ENCODE measurements at regions not wholly inside any gene's neighbourhood (a gene's known extent, or its start where the extent isn't known, plus 50 kb on each side); places are given as distances from the start of the nearest gene placed in this dataset.
"Not testable (repeated sequence)": the region's sequence is repeated elsewhere in the genome, so short reads cannot be mapped to it uniquely, and the experiment has no call there.

DNA sequence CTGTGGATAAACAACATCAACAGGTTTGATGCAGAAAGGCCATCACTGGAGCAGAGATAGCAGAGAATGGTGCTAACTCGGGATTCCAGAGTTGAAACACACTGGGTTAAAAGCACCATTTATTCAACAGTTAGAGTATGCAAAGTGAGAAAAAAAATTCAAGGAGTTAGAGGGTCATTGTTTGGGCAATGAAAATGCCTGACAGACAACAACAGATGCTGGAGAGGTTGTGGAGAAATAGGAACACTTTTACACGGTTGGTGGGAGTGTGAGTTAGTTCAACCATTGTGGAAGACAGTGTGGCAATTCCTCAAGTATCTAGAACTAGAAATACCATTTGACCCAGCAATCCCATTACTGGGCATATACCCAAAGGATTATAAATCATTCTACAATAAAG, 77.4 kb upstream of the SEMA3C start:
- not testable (repeated sequence) for H3K9ac ChIP-seq (ENCODE audit: low read length); H3K9me3 ChIP-seq (ENCODE audit: insufficient read depth, low read depth, low read length); H3K79me1 ChIP-seq (ENCODE audit: low read length); H3K27me3 ChIP-seq (ENCODE audit: insufficient read depth, low read length); H2AK5ac ChIP-seq (ENCODE audit: low read length); H4K12ac ChIP-seq (ENCODE audit: low read depth, low read length); H3K27ac ChIP-seq (ENCODE audit: low read depth, low read length); H3K4ac ChIP-seq (ENCODE audit: low read depth, low read length); H3K23ac ChIP-seq (ENCODE audit: low read length); H3K36me3 ChIP-seq (ENCODE audit: control insufficient read depth in 1 of 2, insufficient read depth in 2 of 2, low read length in 2 of 2); DNase-seq; H3K79me2 ChIP-seq (ENCODE audit: control insufficient read depth, insufficient read depth, low read length, poor library complexity); H3K18ac ChIP-seq (ENCODE audit: low read length); H3K4me3 ChIP-seq (ENCODE audit: low read depth, low read length); H3K4me1 ChIP-seq (ENCODE audit: control insufficient read depth in 1 of 2, insufficient read depth in 2 of 2, low read length in 2 of 2); H2BK5ac ChIP-seq (ENCODE audit: low read depth, low read length, poor library complexity); H3K4me2 ChIP-seq (ENCODE audit: low read length); H4K8ac ChIP-seq (ENCODE audit: low read depth, low read length); H2AFZ ChIP-seq (ENCODE audit: insufficient read depth, low read length, poor library complexity); H2BK120ac ChIP-seq (ENCODE audit: insufficient read depth, low read length, poor library complexity); H3K14ac ChIP-seq (ENCODE audit: low read length); H2BK12ac ChIP-seq (ENCODE audit: low read length); H4K91ac ChIP-seq (ENCODE audit: low read depth, low read length)
- no CpG with 5 or more reads among the region's 2 CpGs for WGBS (ENCODE audit: extremely low coverage, insufficient coverage, insufficient read length)

DNA sequence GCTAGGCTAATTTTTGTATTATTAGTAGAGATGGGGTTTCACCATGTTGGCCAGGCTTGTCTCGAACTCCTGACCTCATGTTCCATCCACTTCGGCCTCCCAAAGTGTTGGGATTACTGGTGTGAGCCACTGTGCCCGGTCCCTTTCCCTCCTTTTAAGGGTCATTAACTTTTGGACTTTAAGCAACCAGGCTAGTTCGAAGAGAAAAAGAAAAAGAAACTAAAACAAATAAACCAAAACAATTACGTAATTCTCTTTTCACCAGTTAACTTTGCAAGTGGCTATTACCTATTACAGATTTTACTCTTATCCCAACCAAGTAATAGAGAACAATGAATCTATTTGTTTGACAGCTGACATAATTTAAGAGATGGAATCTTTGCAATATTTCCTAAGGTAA, 72.8 kb upstream of the SEMA3C start:
- DNase-seq: no peak
- no peak overlapping the region for H2BK120ac ChIP-seq (ENCODE audit: insufficient read depth, low read length, poor library complexity)

GRCh38 chr7:80984619-80985018, 65.8 kb upstream of the SEMA3C start:
- H2AFZ ChIP-seq (ENCODE audit: insufficient read depth, low read length, poor library complexity): no peak overlapping the region
- no peak overlapping the region for H2AK5ac ChIP-seq (ENCODE audit: low read length)
- no peak overlapping the region for H3K18ac ChIP-seq (ENCODE audit: low read length)
- no peak overlapping the region for H3K14ac ChIP-seq (ENCODE audit: low read length)
- no peak overlapping the region for H3K4me3 ChIP-seq (ENCODE audit: low read depth, low read length)
- H4K91ac ChIP-seq (ENCODE audit: low read depth, low read length): no peak overlapping the region
- no peak overlapping the region for H3K4me2 ChIP-seq (ENCODE audit: low read length)
- H3K27ac ChIP-seq (ENCODE audit: low read depth, low read length): no peak overlapping the region
- no peak overlapping the region for H3K4ac ChIP-seq (ENCODE audit: low read depth, low read length)
- H2BK12ac ChIP-seq (ENCODE audit: low read length): no peak overlapping the region
- no peak overlapping the region for H3K9ac ChIP-seq (ENCODE audit: low read length)
- WGBS (ENCODE audit: extremely low coverage, insufficient coverage, insufficient read length): no CpG with 5 or more reads among the region's 1 CpG
- H2BK5ac ChIP-seq (ENCODE audit: low read depth, low read length, poor library complexity): no peak overlapping the region
- H3K79me2 ChIP-seq (ENCODE audit: control insufficient read depth, insufficient read depth, low read length, poor library complexity): no peaks in the 10 kb centered on the region
- H3K4me1 ChIP-seq (ENCODE audit: control insufficient read depth in 1 of 2, insufficient read depth in 2 of 2, low read length in 2 of 2): no peaks in the 10 kb centered on the region
- H3K36me3 ChIP-seq (ENCODE audit: control insufficient read depth in 1 of 2, insufficient read depth in 2 of 2, low read length in 2 of 2): no peaks in the 10 kb centered on the region
- no peak overlapping the region for H4K12ac ChIP-seq (ENCODE audit: low read depth, low read length)
- H4K8ac ChIP-seq (ENCODE audit: low read depth, low read length): no peak overlapping the region
- H3K23ac ChIP-seq (ENCODE audit: low read length): no peak overlapping the region
- H3K27me3 ChIP-seq (ENCODE audit: insufficient read depth, low read length): no peaks in the 10 kb centered on the region
- peaks cover 2% of the 10 kb centered on the region for H3K9me3 ChIP-seq (ENCODE audit: insufficient read depth, low read depth, low read length)
- DNase-seq: no peak
- no peaks in the 10 kb centered on the region for H3K79me1 ChIP-seq (ENCODE audit: low read length)
- H2BK120ac ChIP-seq (ENCODE audit: insufficient read depth, low read length, poor library complexity): no peak overlapping the region

More for the DNA sequence above, 72.8 kb upstream of the SEMA3C start:
- Histone ChIP-seq H4K91ac (ENCODE audit: low read depth, low read length) (no peak overlapping the region), H4K8ac (ENCODE audit: low read depth, low read length) (no peak overlapping the region), H3K4me2 (ENCODE audit: low read length) (no peak overlapping the region), H3K4me3 (ENCODE audit: low read depth, low read length) (no peak overlapping the region), H3K36me3 (ENCODE audit: control insufficient read depth in 1 of 2, insufficient read depth in 2 of 2, low read length in 2 of 2) (no peaks in the 10 kb centered on the region), H3K9me3 (ENCODE audit: insufficient read depth, low read depth, low read length) (no peaks in the 10 kb centered on the region), H3K4me1 (ENCODE audit: control insufficient read depth in 1 of 2, insufficient read depth in 2 of 2, low read length in 2 of 2) (no peaks in the 10 kb centered on the region), H3K18ac (ENCODE audit: low read length) (no peak overlapping the region), H2BK5ac (ENCODE audit: low read depth, low read length, poor library complexity) (no peak overlapping the region), H2AFZ (ENCODE audit: insufficient read depth, low read length, poor library complexity) (no peak overlapping the region), H3K23ac (ENCODE audit: low read length) (no peak overlapping the region), H3K14ac (ENCODE audit: low read length) (no peak overlapping the region), H3K27me3 (ENCODE audit: insufficient read depth, low read length) (no peaks in the 10 kb centered on the region), H2BK12ac (ENCODE audit: low read length) (no peak overlapping the region), H3K9ac (ENCODE audit: low read length) (no peak overlapping the region), H3K4ac (ENCODE audit: low read depth, low read length) (no peak overlapping the region), H3K79me2 (ENCODE audit: control insufficient read depth, insufficient read depth, low read length, poor library complexity) (no peaks in the 10 kb centered on the region), H3K79me1 (ENCODE audit: low read length) (no peaks in the 10 kb centered on the region), H2AK5ac (ENCODE audit: low read length) (no peak overlapping the region), H3K27ac (ENCODE audit: low read depth, low read length) (no peak overlapping the region), H4K12ac (ENCODE audit: low read depth, low read length) (no peak overlapping the region)
- WGBS (ENCODE audit: extremely low coverage, insufficient coverage, insufficient read length): no CpG with 5 or more reads among the region's 5 CpGs

GRCh38 chr7:80981405-80981804, 62.6 kb upstream of the SEMA3C start:
- Histone ChIP-seq H3K27ac (ENCODE audit: low read depth, low read length) (no peak overlapping the region), H3K23ac (ENCODE audit: low read length) (no peak overlapping the region)
- no CpG with 5 or more reads among the region's 3 CpGs for WGBS (ENCODE audit: extremely low coverage, insufficient coverage, insufficient read length)

More at GRCh38 chr7:80981405-80981804, 62.6 kb upstream of the SEMA3C start:
- no peak overlapping the region for H4K91ac ChIP-seq (ENCODE audit: low read depth, low read length)
- H3K4me1 ChIP-seq (ENCODE audit: control insufficient read depth in 1 of 2, insufficient read depth in 2 of 2, low read length in 2 of 2): no peaks in the 10 kb centered on the region
- H4K12ac ChIP-seq (ENCODE audit: low read depth, low read length): no peak overlapping the region
- H3K79me2 ChIP-seq (ENCODE audit: control insufficient read depth, insufficient read depth, low read length, poor library complexity): no peaks in the 10 kb centered on the region
- no peak overlapping the region for H4K8ac ChIP-seq (ENCODE audit: low read depth, low read length)
- no peak overlapping the region for H3K4me2 ChIP-seq (ENCODE audit: low read length)
- H2BK12ac ChIP-seq (ENCODE audit: low read length): no peak overlapping the region
- H2AFZ ChIP-seq (ENCODE audit: insufficient read depth, low read length, poor library complexity): no peak overlapping the region
- H3K27me3 ChIP-seq (ENCODE audit: insufficient read depth, low read length): no peaks in the 10 kb centered on the region
- peaks cover 2% of the 10 kb centered on the region for H3K9me3 ChIP-seq (ENCODE audit: insufficient read depth, low read depth, low read length)
- DNase-seq: no peak
- H3K4me3 ChIP-seq (ENCODE audit: low read depth, low read length): no peak overlapping the region
- no peak overlapping the region for H2AK5ac ChIP-seq (ENCODE audit: low read length)
- no peak overlapping the region for H3K14ac ChIP-seq (ENCODE audit: low read length)
- no peak overlapping the region for H3K9ac ChIP-seq (ENCODE audit: low read length)
- no peak overlapping the region for H3K18ac ChIP-seq (ENCODE audit: low read length)
- no peaks in the 10 kb centered on the region for H3K79me1 ChIP-seq (ENCODE audit: low read length)
- H2BK5ac ChIP-seq (ENCODE audit: low read depth, low read length, poor library complexity): no peak overlapping the region
- H3K4ac ChIP-seq (ENCODE audit: low read depth, low read length): no peak overlapping the region
- H2BK120ac ChIP-seq (ENCODE audit: insufficient read depth, low read length, poor library complexity): no peak overlapping the region
- H3K36me3 ChIP-seq (ENCODE audit: control insufficient read depth in 1 of 2, insufficient read depth in 2 of 2, low read length in 2 of 2): no peaks in the 10 kb centered on the region
